Cardiac fibroblast (primary cell): ENCODE measurements at regions not wholly inside any gene's neighbourhood (a gene's known extent, or its start where the extent isn't known, plus 50 kb on each side); places are given as distances from the start of the nearest gene placed in this dataset.

Experiments used
- DNase-seq, 2 donors: peaks; one replicate each; pipeline versions ENCODE4 v3.0.0 to v3.0.0-alpha.2; 2010; ENCODE audit warnings: low read depth in 2 of 2
- H3K4me3 ChIP-seq, 2 donors: replicated peaks in 1 of 2; 1 replicate in 1 of 2; 2 replicates in 1 of 2; pipeline ENCODE4 v1.5.1; 2011; ENCODE audit warnings: low read depth in 2 of 2, low read length in 2 of 2, mild to moderate bottlenecking in 2 of 2, moderate library complexity in 1 of 2
- TF ChIP-seq, protein P1 (sequence below): IDR thresholded peaks from one replicate; pipeline ENCODE4 v1.5.1; 2011; ENCODE audit warnings: low read depth, mild to moderate bottlenecking, low read length, inconsistent platforms

DNA sequence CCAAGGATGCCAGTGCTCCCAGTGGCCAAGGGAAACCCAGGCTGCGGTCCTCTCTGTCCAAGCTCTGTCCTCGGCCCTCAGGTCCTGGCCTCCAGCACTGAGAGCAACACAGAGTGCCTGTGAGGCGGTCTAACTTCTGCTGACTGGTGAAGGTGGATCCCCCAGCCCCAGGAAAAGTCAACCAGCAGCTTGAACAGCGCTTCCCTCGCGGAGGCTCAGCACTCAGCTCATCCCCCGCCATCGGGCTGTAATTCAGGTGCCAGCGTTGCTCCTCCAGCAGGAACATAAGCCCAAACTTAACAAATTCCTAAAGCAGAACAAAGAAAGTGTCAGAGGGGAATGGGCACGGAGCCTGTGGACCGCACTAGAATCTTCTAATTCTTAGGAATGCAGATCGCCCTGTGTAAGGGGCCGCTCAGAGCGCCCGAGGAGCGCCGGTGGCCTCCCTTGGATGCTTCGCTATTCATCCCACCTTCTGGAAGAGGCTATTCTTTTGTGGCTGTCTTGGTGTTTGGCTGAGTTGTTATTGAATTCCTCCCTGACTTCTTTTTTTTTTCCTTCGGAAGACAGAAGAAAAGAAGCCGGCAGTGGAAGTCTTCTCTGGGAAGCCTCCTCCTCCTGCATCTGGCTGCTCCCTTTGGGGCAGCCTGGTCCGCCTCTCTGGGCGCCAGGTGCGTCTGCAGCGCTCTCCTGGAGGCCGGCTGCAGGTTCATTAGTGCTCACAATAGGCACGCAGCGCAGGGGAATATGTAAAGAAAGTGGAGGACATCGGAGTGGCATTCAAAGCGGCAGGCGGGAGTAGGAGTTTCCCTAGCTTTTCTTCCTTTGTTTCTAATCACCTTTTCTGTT is 905.6 kb downstream of the TSN start:
- no peak overlapping the region for H3K4me3 ChIP-seq
- peak in 1 of 2 donors; percentile 3 for DNase-seq

DNA sequence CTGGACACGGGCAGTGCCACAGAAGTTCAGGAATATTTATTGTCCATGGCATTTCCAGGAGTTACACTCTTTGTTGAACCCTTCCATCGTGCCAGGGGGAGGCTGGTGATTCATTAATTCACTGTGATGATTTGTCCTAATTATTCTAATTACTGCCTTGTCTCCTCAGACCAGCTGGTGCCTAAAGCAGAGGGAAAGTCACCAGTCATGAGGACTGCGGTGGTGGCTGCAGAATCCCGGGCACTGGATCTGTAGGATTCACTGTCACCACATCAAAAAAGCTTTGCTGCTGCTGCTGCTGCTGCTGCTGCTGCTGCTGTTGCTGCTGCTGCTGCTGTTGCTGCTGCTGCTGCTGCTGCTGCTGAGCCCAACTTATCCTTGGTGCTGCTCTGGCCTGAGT is 908.2 kb downstream of the TSN start:
- TF ChIP-seq, protein P1, sequence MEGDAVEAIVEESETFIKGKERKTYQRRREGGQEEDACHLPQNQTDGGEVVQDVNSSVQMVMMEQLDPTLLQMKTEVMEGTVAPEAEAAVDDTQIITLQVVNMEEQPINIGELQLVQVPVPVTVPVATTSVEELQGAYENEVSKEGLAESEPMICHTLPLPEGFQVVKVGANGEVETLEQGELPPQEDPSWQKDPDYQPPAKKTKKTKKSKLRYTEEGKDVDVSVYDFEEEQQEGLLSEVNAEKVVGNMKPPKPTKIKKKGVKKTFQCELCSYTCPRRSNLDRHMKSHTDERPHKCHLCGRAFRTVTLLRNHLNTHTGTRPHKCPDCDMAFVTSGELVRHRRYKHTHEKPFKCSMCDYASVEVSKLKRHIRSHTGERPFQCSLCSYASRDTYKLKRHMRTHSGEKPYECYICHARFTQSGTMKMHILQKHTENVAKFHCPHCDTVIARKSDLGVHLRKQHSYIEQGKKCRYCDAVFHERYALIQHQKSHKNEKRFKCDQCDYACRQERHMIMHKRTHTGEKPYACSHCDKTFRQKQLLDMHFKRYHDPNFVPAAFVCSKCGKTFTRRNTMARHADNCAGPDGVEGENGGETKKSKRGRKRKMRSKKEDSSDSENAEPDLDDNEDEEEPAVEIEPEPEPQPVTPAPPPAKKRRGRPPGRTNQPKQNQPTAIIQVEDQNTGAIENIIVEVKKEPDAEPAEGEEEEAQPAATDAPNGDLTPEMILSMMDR, result no peak
- DNase-seq, result no peak
- H3K4me3 ChIP-seq, result no peak overlapping the region

More for the DNA sequence above, 905.6 kb downstream of the TSN start:
- TF ChIP-seq, protein P1, result no peak

- H3K4me3 ChIP-seq, result no peak overlapping the region
- no peak for DNase-seq
- TF ChIP-seq, protein P1, result no peak
These were observed 914.2 kb downstream of the TSN start for GRCh38 chr2:122669627-122670026.

DNA sequence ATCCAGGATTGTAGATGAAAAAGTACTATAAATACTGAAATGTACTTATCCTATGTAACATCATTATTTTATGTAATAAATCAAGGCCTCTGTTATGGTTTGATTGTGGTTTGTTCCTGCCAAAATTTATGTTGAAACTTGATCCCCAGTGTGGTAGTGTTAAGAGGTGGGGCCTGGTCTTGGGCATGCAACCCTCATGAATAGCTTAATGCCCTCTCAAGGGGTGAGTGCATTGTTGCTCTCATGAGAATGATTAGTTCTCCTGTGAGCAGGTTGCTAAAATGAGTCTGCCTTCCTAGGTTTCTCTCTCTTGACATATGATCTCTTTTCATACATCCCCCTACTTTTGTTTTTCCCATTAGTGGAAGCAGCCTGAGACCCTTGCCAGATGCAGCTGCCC is 915.4 kb downstream of the TSN start:
- DNase-seq, result no peak
- TF ChIP-seq, protein P1, result no peak
- H3K4me3 ChIP-seq, result no peak overlapping the region

- TF ChIP-seq, protein P1, result no peak
- DNase-seq, result no peak
These were observed 925.2 kb downstream of the TSN start for GRCh38 chr2:122680662-122681061.

DNA sequence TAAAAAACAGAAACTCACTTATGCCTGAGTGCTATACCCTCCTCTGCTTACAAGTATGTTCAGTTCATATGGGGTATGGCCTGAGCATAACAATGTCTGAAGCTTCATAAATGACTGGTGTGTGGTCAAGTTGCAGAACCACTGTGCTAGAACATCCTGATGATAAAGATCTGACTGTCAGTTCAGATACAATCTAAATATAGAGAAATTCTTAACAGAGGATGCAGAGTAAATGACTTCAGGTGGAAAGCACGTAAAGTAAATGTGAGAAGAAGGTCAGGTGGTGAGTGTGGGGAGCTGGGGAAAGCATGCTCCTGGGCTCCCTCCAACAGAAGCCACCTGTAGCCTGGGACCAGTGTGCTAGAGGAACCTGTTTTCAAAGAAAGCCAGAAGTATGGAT is 926.2 kb downstream of the TSN start:
- no peak for DNase-seq
- H3K4me3 ChIP-seq, result no peak overlapping the region
- TF ChIP-seq, protein P1, result no peak

More at GRCh38 chr2:122680662-122681061, 925.2 kb downstream of the TSN start:
- H3K4me3 ChIP-seq, result no peak overlapping the region
